Activated CD8-positive, alpha-beta memory T cell treated with anti-CD3 and anti-CD28 coated beads, Interleukin-2, amount 10 ng/mL, durations not matched to agents 7 days and 5 days (primary cell): ENCODE measurements at regions not wholly inside any gene's neighbourhood (a gene's known extent, or its start where the extent isn't known, plus 50 kb on each side); places are given as distances from the start of the nearest gene placed in this dataset.
"Not testable (repeated sequence)": the region's sequence is repeated elsewhere in the genome, so short reads cannot be mapped to it uniquely, and the experiment has no call there.

Experiments used
- ATAC-seq: fragments of 150-1000 bp; cut with Tn5 transposase; one replicate; pipeline ENCODE4 v1.10.0; 2021; ENCODE audit warnings: moderate library complexity
- CTCF ChIA-PET: fragments of 350-600 bp; sonication (Branson Sonifier 250); formaldehyde crosslinking; loops from one replicate; lab custom pipeline; 2021; ENCODE audit warnings: antibody characterized with exemption; lab: Charles Lee
- DNase-seq: peaks from one replicate; pipeline ENCODE4 v3.0.0-alpha.2; 2020
- H3K27ac Mint-ChIP-seq: one replicate; pipeline ENCODE4 v1.8.0; 2021; ENCODE audit warnings: mild to moderate bottlenecking, mixed read lengths
- H3K27me3 Mint-ChIP-seq: one replicate; pipeline ENCODE4 v1.8.0; 2021; ENCODE audit warnings: mixed read lengths
- H3K36me3 Mint-ChIP-seq: one replicate; pipeline ENCODE4 v1.8.0; 2021; ENCODE audit warnings: mild to moderate bottlenecking, mixed read lengths
- H3K4me1 Mint-ChIP-seq: one replicate; pipeline ENCODE4 v1.8.0; 2021; ENCODE audit warnings: mixed read lengths
- H3K4me3 Mint-ChIP-seq: one replicate; pipeline ENCODE4 v1.8.0; 2021; ENCODE audit warnings: mild to moderate bottlenecking, moderate library complexity, mixed read lengths
- H3K9me3 Mint-ChIP-seq: one replicate; pipeline ENCODE4 v1.8.0; 2022; ENCODE audit warnings: low read depth, mixed read lengths

DNA sequence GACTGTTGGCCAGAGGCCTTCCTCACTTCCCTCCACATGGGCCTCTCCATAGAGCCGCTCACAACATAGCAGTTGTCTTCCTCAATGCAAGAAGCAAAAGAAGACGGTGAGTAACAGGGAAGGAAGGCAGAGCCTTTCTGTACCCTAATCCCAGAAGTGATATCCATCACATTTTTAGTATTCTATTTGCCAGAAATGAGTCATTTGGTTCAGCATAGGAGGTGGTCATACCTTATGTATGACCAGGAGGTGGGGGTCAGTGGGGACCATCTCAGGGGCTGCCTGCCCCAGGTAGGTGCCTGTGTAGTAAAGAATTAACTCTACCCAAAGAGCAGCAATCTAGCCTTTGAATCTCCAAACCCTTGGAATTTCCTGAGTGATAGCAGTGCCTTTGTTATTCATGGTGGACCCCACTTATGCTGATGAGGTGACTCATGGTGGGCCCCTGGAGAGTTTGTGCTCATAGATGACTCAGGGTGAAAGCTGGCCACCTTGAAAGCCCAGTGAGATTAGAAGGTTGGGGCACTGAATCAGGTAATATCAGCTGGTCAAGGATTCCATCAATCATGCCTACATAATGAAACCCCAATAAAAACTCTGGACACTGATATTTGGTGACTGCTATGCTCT, 323.9 kb upstream of the IGF1R start:
- Mint-ChIP-seq H3K4me1 (no peaks in the 10 kb centered on the region), H3K27me3 (no peaks in the 10 kb centered on the region), H3K4me3 (no peak overlapping the region), H3K27ac (no peak overlapping the region), H3K36me3 (no peaks in the 10 kb centered on the region), H3K9me3 (peaks cover 1% of the 10 kb centered on the region)
- CTCF ChIA-PET: interaction anchor here (1.2 kb wide), 1 partner anchor 13 kb away, joined by 3 read pairs; no protein-coding TSS in a partner anchor
- no peak for ATAC-seq
- DNase-seq: no peak

DNA sequence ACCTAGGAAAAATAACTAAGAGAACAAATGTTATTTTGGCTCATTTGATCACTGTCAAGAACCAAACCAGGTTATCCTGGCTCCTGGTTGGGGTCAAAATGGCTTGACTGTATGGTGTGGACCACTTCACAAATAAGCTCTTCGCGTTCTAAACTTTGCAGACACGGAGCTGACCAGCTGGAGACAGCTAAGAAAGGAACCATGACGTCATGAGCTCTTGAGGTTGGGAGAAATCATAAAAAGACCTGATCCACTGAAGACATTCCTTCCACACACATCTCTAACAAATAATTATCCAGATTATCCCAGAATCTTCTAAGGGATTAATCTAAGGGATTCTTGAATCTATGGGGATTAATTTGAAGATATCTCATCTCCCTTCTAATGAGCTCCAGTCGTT, 321.5 kb upstream of the IGF1R start:
- no peaks in the 10 kb centered on the region for H3K27me3 Mint-ChIP-seq
- H3K36me3 Mint-ChIP-seq: no peaks in the 10 kb centered on the region
- CTCF ChIA-PET: interaction anchor here (1.2 kb wide), 1 partner anchor 15 kb away, joined by 3 read pairs; no protein-coding TSS in a partner anchor
- no peak overlapping the region for H3K27ac Mint-ChIP-seq
- H3K9me3 Mint-ChIP-seq: no peaks in the 10 kb centered on the region
- DNase-seq (no peak), ATAC-seq (no peak)
- H3K4me1 Mint-ChIP-seq: no peaks in the 10 kb centered on the region
- H3K4me3 Mint-ChIP-seq: no peak overlapping the region

- Mint-ChIP-seq H3K27ac (no peak overlapping the region), H3K4me1 (no peaks in the 10 kb centered on the region), H3K4me3 (no peak overlapping the region), H3K36me3 (no peaks in the 10 kb centered on the region), H3K27me3 (no peaks in the 10 kb centered on the region), H3K9me3 (no peaks in the 10 kb centered on the region)
- no peak for DNase-seq
- CTCF ChIA-PET: no interaction called here
- no peak for ATAC-seq
Measured at GRCh38 chr15:98330258-98330657, 318.1 kb upstream of the IGF1R start.

DNA sequence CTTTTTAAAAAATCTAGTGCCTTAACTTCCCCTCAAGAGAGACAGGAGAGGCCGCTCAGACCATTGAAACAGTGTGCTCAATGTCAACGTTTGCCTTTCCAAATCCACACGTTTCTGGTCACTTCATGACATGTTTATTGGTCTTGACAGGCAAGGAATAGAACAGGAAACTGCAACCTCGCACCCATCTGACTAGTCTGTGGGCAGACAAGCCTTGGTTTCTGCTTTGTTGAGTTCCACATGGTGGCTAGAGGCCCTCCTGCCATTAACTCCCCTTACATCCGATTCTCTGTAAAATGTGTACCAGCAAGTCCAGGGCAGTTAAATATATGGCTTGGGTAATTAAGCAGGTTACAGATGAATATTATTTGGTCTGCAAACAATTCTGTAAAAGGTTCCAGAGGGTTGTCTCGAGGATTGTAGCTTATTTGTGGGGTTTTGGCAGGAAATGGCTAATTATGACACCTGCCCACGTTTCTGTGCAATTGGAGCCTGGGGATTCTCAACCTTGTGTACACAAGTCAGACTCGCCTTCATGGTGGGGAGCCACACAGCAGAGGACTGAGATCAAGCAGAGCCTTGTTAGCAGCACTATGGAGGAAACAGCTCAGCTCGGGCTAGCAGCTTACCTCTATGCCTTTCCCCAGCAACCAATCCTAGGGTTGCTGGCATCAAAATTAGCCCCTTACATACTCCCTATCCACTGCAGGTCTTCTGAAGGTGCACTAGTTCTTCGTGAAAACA, 317.5 kb upstream of the IGF1R start:
- Mint-ChIP-seq H3K4me3 (no peak overlapping the region), H3K4me1 (no peaks in the 10 kb centered on the region), H3K27me3 (no peaks in the 10 kb centered on the region), H3K27ac (no peak overlapping the region), H3K36me3 (no peaks in the 10 kb centered on the region), H3K9me3 (no peaks in the 10 kb centered on the region)
- CTCF ChIA-PET: no interaction called here
- ATAC-seq (no peak), DNase-seq (no peak)

DNA sequence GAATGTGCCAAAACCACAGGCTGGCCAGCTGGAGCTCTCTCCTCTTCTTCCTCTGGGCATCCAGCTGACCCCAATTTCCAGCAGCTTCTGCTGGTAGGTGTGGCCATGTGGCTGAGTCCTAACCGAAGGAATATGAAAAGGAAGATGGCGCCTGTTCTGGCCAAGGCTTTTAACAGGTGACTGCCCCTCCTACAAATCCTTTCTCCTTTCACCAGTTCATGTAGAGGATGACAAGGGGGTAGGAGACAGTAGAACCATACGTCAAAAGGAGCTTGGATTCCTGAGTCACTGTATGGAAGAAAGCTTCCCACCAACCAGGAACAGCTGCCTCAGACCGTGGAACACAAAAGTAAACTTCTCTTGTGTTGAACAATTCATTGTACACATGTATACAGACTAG, 316.7 kb upstream of the IGF1R start:
- no peaks in the 10 kb centered on the region for H3K9me3 Mint-ChIP-seq
- no peak for DNase-seq
- CTCF ChIA-PET: no interaction called here

GRCh38 chr15:98333251-98333650, 315.1 kb upstream of the IGF1R start:
- ATAC-seq (no peak), DNase-seq (no peak)
- no peak overlapping the region for H3K27ac Mint-ChIP-seq
- no peaks in the 10 kb centered on the region for H3K9me3 Mint-ChIP-seq
- no peak overlapping the region for H3K4me3 Mint-ChIP-seq
- no peaks in the 10 kb centered on the region for H3K36me3 Mint-ChIP-seq
- no peaks in the 10 kb centered on the region for H3K4me1 Mint-ChIP-seq
- CTCF ChIA-PET: no interaction called here
- no peaks in the 10 kb centered on the region for H3K27me3 Mint-ChIP-seq

More for the DNA sequence above, 316.7 kb upstream of the IGF1R start:
- Mint-ChIP-seq H3K27ac (no peak overlapping the region), H3K36me3 (no peaks in the 10 kb centered on the region), H3K4me3 (no peak overlapping the region), H3K4me1 (no peaks in the 10 kb centered on the region), H3K27me3 (no peaks in the 10 kb centered on the region)
- no peak for ATAC-seq

GRCh38 chr15:98342911-98343310, 305.4 kb upstream of the IGF1R start:
- DNase-seq (no peak), ATAC-seq (no peak)
- no peaks in the 10 kb centered on the region for H3K27me3 Mint-ChIP-seq
- H3K9me3 Mint-ChIP-seq: no peaks in the 10 kb centered on the region
- H3K4me3 Mint-ChIP-seq: no peak overlapping the region
- H3K4me1 Mint-ChIP-seq: no peaks in the 10 kb centered on the region
- CTCF ChIA-PET: no interaction called here
- H3K27ac Mint-ChIP-seq: no peak overlapping the region
- H3K36me3 Mint-ChIP-seq: no peaks in the 10 kb centered on the region

GRCh38 chr15:98344591-98344990, 303.7 kb upstream of the IGF1R start:
- ATAC-seq: no peak
- no peak overlapping the region for H3K27ac Mint-ChIP-seq

GRCh38 chr15:98347001-98347400, 301.3 kb upstream of the IGF1R start:
- H3K4me3 Mint-ChIP-seq: no peak overlapping the region
- no peaks in the 10 kb centered on the region for H3K4me1 Mint-ChIP-seq
- no peaks in the 10 kb centered on the region for H3K36me3 Mint-ChIP-seq
- H3K9me3 Mint-ChIP-seq: no peaks in the 10 kb centered on the region
- ATAC-seq (no peak), DNase-seq (no peak)
- CTCF ChIA-PET: interaction anchor here (1.4 kb wide), 1 partner anchor 13 kb away, joined by 3 read pairs; no protein-coding TSS in a partner anchor
- no peaks in the 10 kb centered on the region for H3K27me3 Mint-ChIP-seq
- no peak overlapping the region for H3K27ac Mint-ChIP-seq

More at GRCh38 chr15:98344591-98344990, 303.7 kb upstream of the IGF1R start:
- no peaks in the 10 kb centered on the region for H3K27me3 Mint-ChIP-seq
- DNase-seq: no peak
- no peak overlapping the region for H3K4me3 Mint-ChIP-seq
- H3K9me3 Mint-ChIP-seq: no peaks in the 10 kb centered on the region
- CTCF ChIA-PET: no interaction called here
- no peaks in the 10 kb centered on the region for H3K4me1 Mint-ChIP-seq
- H3K36me3 Mint-ChIP-seq: no peaks in the 10 kb centered on the region

DNA sequence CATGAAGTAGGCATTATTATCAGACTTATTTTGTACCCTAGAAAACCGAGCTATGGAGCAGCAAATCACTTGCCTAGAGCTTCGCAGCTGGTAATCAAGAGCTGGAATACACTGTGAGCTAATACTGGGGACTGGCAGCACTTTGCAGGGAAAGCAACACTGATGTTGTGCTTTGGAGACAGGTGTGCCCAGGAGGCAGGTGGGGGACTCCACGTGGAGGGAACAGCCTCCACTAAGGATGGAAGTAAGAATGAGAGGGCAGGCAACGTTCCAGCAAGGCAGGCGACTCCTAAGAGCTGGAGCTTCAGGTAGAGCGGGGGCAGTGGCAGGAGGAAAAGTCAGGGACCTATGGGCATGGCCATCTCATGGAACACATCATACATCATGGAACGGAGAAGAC, 300.5 kb upstream of the IGF1R start:
- H3K4me3 Mint-ChIP-seq: no peak overlapping the region
- no peaks in the 10 kb centered on the region for H3K27me3 Mint-ChIP-seq
- no peaks in the 10 kb centered on the region for H3K9me3 Mint-ChIP-seq
- no peaks in the 10 kb centered on the region for H3K4me1 Mint-ChIP-seq
- no peaks in the 10 kb centered on the region for H3K36me3 Mint-ChIP-seq
- DNase-seq: no peak
- H3K27ac Mint-ChIP-seq: no peak overlapping the region
- CTCF ChIA-PET: interaction anchor here (1.1 to 1.4 kb wide), 2 partner anchors 14 to 729 kb away, joined by 3 read pairs; no protein-coding TSS in a partner anchor
- ATAC-seq: no peak

DNA sequence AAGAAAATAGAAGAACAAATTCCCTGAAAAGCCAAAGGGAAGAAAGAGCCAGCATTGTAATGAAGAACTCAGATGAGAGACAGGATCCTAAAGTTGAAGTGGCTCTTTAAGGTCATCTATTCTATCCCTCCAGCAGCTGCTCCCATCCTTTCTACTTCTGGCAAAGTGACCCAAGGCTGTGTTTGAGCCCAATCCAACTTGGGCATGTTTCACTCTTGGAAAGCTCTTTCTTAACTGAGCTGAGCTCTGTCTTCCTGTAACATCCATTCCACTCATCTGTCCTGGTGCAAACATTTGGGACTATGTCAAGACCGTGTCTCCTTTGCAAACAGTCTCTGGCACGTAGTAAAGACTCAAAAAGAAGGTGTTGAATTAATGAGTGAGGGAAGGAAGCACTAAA, 298.1 kb upstream of the IGF1R start:
- DNase-seq (no peak), ATAC-seq (no peak)
- H3K36me3 Mint-ChIP-seq: no peaks in the 10 kb centered on the region
- no peaks in the 10 kb centered on the region for H3K4me1 Mint-ChIP-seq
- H3K4me3 Mint-ChIP-seq: no peak overlapping the region
- H3K27me3 Mint-ChIP-seq: no peaks in the 10 kb centered on the region
- no peaks in the 10 kb centered on the region for H3K9me3 Mint-ChIP-seq
- no peak overlapping the region for H3K27ac Mint-ChIP-seq
- CTCF ChIA-PET: no interaction called here

GRCh38 chr15:98358274-98358673, 290.1 kb upstream of the IGF1R start:
- DNase-seq, CTCF ChIA-PET, H3K27me3 Mint-ChIP-seq, H3K36me3 Mint-ChIP-seq, H3K4me1 Mint-ChIP-seq, H3K27ac Mint-ChIP-seq, H3K4me3 Mint-ChIP-seq, H3K9me3 Mint-ChIP-seq, ATAC-seq: not testable (repeated sequence)

GRCh38 chr15:98358971-98359370, 289.4 kb upstream of the IGF1R start:
- H3K27me3 Mint-ChIP-seq: no peaks in the 10 kb centered on the region

GRCh38 chr15:98363416-98363815, 284.9 kb upstream of the IGF1R start:
- Mint-ChIP-seq H3K27me3 (no peaks in the 10 kb centered on the region), H3K36me3 (no peaks in the 10 kb centered on the region), H3K4me3 (no peak overlapping the region), H3K27ac (no peak overlapping the region), H3K9me3 (no peaks in the 10 kb centered on the region), H3K4me1 (no peaks in the 10 kb centered on the region)
- ATAC-seq: no peak
- CTCF ChIA-PET: no interaction called here
- DNase-seq: no peak

More at GRCh38 chr15:98358971-98359370, 289.4 kb upstream of the IGF1R start:
- H3K36me3 Mint-ChIP-seq: no peaks in the 10 kb centered on the region
- H3K4me3 Mint-ChIP-seq: no peak overlapping the region
- H3K27ac Mint-ChIP-seq: no peak overlapping the region
- ATAC-seq (no peak), DNase-seq (no peak)
- CTCF ChIA-PET: no interaction called here
- H3K4me1 Mint-ChIP-seq: no peaks in the 10 kb centered on the region
- H3K9me3 Mint-ChIP-seq: peaks cover 5% of the 10 kb centered on the region
